GM10248 (cell line): ENCODE measurements at regions not wholly inside any gene's neighbourhood (a gene's known extent, or its start where the extent isn't known, plus 50 kb on each side); places are given as distances from the start of the nearest gene placed in this dataset.

Experiments used
- CTCF ChIA-PET: fragments of 300-600 bp; sonication (Branson Sonifier 250); formaldehyde crosslinking; extraction: SDS; loops from one replicate; lab custom pipeline; 2021; ENCODE audit warnings: antibody characterized with exemption; lab: Yijun Ruan, JAX
- POLR2A ChIA-PET: fragments of 350-650 bp; sonication (Branson Sonifier 250); formaldehyde crosslinking; extraction: SDS; loops from one replicate; lab custom pipeline; 2020; ENCODE audit warnings: antibody characterized with exemption; lab: Yijun Ruan, JAX
- DNase-seq: peaks from one replicate; pipeline ENCODE4 v3.0.0; 2012; ENCODE audit errors: extremely low spot score
- CTCF ChIP-seq: IDR thresholded peaks from 2 replicates; pipeline ENCODE4 v1.5.1; 2012; ENCODE audit warnings: mild to moderate bottlenecking, low read depth; ENCODE audit errors: extremely low read depth, missing control alignments, control extremely low read depth

GRCh38 chr3:76010252-76010651 is 224.9 kb upstream of the ZNF717 start:
- POLR2A ChIA-PET: no interaction called here
- DNase-seq: no peak
- TF ChIP-seq CTCF: no peak
- CTCF ChIA-PET: no interaction called here

DNA sequence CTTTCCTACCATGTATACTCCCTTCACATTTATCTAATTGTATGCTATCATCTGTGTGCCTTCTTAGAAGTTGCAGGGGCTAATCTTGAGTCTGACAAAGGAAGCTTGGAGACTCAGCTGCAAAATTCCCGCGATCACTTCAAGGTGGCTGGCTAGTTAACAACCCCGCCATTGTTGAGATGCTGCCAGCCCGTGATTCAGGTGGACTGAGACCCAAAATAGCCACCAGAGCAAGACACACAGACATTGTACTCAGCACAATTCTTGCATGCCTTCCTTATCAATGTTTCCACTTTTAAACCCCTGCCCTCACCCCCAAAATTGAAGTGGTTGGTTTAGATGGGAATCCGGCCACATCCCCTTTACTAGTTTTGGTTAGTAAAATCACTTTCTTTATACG is 225.8 kb upstream of the ZNF717 start:
- POLR2A ChIA-PET: no interaction called here
- no peak for DNase-seq
- no peak for TF ChIP-seq CTCF
- CTCF ChIA-PET: no interaction called here

DNA sequence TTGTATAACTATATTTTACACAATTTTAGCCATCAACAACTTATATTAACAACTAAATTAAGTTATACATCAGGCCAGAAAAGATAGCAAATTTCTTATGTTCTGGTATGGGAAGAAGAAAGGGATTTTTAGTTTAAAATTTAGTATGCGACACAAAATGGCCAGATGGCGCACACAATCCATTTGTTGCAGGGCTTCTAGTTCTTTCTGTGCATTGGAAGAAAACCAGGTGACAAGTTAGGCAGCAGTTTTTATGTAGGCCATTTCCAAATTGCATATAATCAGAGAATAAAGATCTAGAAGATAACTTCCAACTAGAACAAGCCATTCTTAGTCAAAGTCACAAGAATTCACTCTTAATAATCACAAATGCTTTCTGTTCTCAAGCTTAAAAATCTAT is 230.1 kb upstream of the ZNF717 start:
- DNase-seq: no peak
- TF ChIP-seq CTCF: no peak
- ChIA-PET CTCF (no interaction called here), POLR2A (no interaction called here)

DNA sequence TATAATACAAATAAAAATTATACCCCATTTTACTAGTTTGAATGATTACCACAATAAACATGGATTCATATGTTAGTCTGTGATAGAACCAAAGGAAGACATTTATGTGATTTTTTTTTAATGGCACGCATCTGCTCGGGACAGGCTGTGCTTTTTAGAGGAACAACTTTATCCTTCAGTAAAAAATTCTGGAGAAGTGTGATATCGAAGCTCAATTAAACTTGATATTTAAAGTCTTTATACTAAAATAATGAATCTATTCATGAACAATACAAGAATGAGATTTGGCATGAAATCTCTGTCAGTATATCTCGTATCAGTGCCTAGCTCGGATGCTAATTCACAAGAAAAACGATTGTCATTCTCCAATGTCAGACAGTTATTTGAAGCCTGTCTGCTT is 230.8 kb upstream of the ZNF717 start:
- no peak for DNase-seq
- no peak for TF ChIP-seq CTCF
- POLR2A ChIA-PET: no interaction called here
- CTCF ChIA-PET: no interaction called here

- no peak for TF ChIP-seq CTCF
- no peak for DNase-seq
- CTCF ChIA-PET: no interaction called here
- POLR2A ChIA-PET: no interaction called here
These were observed 231.6 kb upstream of the ZNF717 start for GRCh38 chr3:76016769-76017439.

GRCh38 chr3:76021376-76021775 is 236.0 kb upstream of the ZNF717 start:
- ChIA-PET CTCF (no interaction called here), POLR2A (no interaction called here)
- TF ChIP-seq CTCF: no peak
- DNase-seq: no peak
